CD1c-positive myeloid dendritic cell (primary cell): ENCODE measurements at regions not wholly inside any gene's neighbourhood (a gene's known extent, or its start where the extent isn't known, plus 50 kb on each side); places are given as distances from the start of the nearest gene placed in this dataset.
A peak's percentile ranks its signal among the peaks of the same experiment; 100 is the strongest.

Experiments
- DNase-seq: peaks from one replicate; pipeline ENCODE4 v3.0.0-alpha.2; 2016; ENCODE audit errors: extremely low spot score

DNA sequence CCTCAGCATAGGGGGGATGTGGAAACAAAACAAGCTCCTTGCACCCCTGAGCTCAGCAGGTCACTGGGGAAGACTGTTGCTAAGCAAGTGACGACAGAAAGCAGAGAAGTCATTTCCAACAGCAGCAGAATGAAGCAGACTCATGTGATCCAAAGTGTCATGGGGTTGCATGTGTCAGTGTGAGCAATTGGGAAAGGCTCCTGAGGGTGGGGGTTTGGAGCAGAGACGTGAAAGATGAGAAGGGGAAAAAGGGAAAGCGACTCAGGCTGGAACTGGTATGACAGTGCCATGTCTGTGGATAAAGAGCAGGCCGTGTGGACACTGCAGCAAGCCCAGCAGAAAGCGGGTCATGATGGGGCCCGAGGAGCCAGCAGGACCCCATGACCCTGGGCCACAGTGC is 363.9 kb downstream of the PREX1 start:
- peak; percentile 1 for DNase-seq

DNA sequence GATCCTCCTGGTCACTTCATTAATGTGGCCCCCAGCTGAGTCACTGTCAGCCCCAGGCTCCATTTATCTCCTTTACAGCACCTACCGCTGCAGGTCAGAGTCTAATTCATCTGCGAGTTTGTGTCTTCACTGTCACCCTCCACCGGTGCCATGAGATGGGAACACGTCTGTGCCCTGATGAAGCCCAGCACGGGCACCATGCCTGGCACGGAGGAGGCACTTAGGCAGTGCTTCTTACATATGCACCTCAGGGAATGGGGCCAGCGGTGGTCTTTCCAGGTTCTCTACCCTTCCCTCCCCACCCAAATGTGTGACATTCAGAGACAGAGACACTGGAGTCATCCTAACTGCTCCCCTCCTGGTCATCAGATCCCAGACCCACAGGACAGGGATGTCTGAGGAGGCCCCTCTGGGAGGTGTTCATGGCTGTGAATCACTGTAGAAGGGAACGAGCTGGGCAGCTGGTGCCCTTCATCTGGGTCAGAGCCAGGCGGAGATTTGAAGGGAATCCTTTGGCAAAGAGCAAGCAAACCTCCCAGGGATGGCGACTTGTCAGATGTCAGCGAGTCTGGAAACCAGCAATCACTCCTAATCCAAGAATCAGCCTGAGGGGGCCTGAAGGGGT is 364.6 kb downstream of the PREX1 start:
- no peak for DNase-seq

GRCh38 chr20:48461735-48462119 is 366.1 kb downstream of the PREX1 start:
- DNase-seq: no peak

DNA sequence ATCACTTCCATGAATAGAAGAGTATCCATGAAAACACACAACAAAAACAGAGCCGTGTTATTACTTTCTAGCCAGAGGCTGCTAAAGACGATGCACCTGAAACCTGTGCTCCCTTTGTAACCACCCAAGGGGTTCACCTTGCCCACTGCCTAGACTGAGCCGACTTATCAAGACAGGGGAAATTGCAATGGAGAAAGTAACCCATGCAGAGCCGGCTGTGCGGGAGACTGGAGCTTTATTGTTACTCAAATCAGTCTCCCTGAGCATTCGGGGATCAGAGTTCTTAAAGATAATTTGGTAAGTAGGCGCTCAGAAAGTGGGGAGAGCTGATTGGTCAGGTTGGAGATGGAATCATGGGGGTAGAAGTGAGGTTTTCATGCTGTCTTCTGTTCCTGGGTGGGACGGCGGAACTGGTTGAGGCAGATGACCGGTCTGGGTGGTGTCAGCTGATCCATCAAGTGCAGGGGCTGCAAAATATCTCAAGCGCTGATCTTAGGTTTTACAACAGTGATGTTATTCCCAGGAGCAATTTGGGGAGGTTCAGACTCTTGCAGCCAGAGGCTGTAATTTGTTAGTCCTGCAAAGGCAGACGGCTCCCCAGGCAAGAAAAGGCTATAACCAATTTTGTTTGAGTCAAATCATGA is 366.6 kb downstream of the PREX1 start:
- no peak for DNase-seq

DNA sequence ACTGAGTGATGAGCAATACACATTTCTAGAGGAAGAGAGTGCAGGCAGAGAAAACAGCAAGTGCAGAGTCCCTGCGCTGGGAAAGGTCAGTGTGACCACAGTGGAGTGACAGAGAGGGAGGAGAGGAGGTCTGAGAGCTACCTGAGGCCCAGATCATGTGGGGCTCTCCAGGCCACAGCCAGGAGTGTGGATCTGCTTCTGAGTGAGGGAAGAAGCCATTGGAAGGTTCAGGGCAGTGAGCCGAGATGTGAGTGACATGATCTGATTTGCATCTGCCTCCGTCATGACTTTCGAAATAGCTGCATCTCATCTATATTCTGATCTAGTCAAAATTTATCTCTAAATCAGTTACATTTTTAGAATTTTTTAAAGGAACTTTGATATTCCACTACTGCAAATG is 367.1 kb downstream of the PREX1 start:
- no peak for DNase-seq

GRCh38 chr20:48459722-48460395 is 367.9 kb downstream of the PREX1 start:
- no peak for DNase-seq

DNA sequence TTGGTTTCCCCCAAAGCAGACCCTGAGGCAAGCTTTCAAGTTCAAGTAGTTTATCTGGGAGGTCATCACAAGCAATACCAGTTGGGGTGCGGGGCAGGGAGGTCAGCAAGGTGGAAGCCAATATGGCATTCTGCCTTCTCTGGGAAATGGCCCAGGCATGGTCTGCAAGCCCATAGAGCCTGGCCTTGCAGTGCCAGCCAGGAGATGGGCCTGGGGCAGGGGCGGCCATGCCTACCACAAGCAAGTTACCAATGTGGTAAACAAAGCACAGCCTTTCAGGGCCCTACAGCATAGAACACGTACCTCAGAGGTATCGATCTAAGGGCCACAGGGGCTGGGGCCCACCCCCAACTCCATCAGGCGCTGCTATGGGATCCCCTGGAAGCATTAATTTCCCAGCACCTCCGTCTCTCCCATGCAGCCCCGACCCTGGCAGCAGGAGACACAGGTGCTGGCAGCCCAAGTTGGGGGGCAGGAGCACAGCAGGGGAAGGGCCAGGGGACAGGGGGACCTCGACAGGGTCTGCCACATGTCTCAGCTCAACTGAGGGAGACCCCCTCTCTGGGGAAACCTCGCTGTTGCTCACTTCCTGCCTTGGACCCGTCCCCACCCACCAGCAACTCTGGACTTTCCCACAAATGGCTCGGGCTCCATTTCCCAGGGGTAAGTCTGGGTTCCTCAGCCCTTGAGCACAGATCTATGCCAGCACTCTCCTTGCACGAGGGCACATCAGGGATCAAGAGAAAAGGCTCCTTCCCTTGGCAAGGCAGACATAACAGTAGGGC is 369.0 kb downstream of the PREX1 start:
- no peak for DNase-seq

DNA sequence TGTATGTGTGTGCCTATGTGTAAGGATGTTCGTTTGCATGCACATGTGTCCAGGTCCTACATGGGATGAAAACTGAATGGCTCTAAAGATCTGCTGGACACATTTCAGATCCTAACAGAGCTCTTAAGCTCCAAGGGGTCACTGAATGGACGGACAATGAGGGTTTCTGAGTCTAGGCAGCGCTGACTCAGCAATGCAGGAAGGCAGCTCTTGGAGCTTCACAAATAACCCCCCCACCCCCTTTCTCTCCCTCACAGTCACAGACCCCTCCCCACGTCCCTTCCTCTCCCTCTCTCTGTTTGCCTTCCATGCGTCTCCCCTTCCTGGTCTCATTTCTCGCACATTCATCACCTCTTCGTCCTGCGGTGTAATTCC is 369.8 kb downstream of the PREX1 start:
- no peak for DNase-seq

DNA sequence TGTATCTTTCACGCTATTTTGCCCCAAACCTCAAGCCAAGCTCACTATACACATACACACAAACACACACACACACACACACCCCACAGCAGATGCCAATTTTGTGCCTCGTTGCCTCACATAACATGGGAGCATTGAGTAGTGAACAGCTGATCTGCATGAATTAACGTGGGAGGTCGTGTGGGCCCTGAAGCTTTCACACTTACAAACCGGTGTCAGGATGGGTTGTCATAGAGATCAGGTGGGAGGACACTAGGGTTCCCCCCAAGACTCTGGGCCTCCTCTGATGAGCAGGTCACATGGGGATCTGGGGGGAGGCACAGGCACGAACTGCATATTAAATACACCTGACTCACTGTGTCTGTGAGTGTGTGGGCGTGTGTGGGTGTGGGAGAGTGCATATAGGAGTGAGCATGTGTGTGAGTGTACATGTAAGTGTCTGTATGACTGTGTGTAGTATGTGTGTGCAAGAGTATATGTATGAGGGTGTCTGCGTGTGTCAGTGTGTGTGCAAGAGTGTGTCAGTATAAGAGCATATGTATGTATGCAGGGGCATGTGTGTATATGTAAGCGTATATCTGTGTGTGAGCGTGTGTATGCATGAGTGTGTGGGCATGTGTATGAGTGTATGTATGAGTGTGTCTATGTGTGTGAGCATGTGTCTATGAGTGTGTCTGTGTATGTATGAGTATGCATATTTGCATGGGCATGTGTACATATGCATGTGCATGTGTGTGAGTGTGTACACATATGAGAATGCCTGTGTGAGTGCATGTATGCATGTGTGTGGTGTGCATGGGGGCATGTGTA is 370.4 kb downstream of the PREX1 start:
- DNase-seq: no peak

GRCh38 chr20:48456366-48457192 is 371.2 kb downstream of the PREX1 start:
- no peak for DNase-seq

GRCh38 chr20:48455651-48456365 is 372.0 kb downstream of the PREX1 start:
- DNase-seq: no peak

GRCh38 chr20:48454671-48455490 is 372.9 kb downstream of the PREX1 start:
- DNase-seq: no peak

DNA sequence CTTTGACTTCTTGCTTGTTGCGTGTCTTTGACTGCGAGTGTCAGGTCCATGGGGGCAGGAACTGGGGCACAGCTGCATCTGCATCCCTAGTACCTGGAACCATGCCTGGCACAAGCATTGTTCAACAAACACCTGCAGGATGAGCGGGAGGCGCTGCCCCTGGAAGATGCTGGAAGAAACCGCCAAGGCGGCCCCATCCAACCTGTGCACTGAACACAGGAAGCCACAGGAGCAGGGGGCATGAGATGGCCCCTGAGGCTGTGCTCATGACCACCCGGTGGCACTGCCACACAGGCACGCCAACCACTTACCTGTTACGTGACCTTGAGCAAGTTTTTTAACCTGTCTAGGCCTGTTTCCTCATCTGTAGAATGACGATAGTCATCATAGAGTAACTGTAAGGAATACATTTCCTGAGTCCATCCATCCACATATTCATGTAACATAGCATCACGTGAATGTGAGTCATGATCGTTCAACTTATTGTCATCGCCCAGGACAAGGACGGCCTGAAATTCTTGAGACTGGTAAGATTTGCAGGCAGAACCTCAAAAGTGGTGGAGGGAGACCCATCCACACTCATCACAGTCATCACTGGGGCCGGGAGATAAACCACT is 374.2 kb downstream of the PREX1 start:
- DNase-seq: no peak

- DNase-seq: no peak
These were observed 376.4 kb downstream of the PREX1 start for GRCh38 chr20:48451401-48451800.

- no peak for DNase-seq
These were observed 378.9 kb downstream of the PREX1 start for GRCh38 chr20:48448666-48449600.

GRCh38 chr20:48447456-48447855 is 380.3 kb downstream of the PREX1 start:
- no peak for DNase-seq

- DNase-seq: no peak
These were observed 382.0 kb downstream of the PREX1 start for GRCh38 chr20:48445827-48446226.

DNA sequence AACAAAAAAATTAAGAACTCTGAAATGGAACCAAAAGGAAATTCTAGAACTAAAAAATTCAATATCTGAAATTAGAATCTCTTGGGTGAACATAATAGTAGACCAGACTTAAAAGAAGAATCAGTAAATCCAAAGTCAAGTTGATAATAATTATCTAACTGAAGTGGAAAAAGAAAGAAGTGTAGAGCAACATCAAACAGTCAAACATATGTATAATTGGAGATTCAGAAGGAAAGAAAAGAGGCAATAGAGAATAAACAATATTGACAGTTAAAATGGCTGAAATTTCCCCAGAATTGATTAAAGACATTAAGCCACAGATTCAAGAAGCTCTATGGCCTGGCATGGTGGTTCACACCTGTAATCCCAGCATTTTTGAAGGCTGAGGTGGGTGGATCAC is 383.6 kb downstream of the PREX1 start:
- DNase-seq: no peak
